ENCODE measurements at regions not wholly inside any gene's neighbourhood (a gene's known extent, or its start where the extent isn't known, plus 50 kb on each side); places are given as distances from the start of the nearest gene placed in this dataset.

GRCh38 chr2:5589183-5589582 is 103.0 kb upstream of the SOX11 start:
- WGBS (ENCODE audit: missing lambda C conversion rate): 7% methylated on average over 6 of the region's 6 CpGs
- FAIRE-seq (no peak), DNase-seq (ENCODE audit: low read depth in 1 of 2, low spot score in 1 of 2) (no peak), ATAC-seq (no peak)
- H3K4me3 ChIP-seq: no peak overlapping the region
- H3K9me3 ChIP-seq: peaks cover 7% of the 10 kb centered on the region; the same call in 1 of the 3 replicates
- TF ChIP-seq TFCP2L1 (CRISPR knock-in tag; IDR thresholded peaks at IDR 0.05): no peak
- TF ChIP-seq MAFK (IDR thresholded peaks at IDR 0.05; ENCODE audit: partially characterized antibody): no peak
- TF ChIP-seq RFX5 (IDR thresholded peaks at IDR 0.05): no peak
- no peak for TF ChIP-seq ZFP36 (IDR thresholded peaks at IDR 0.05; ENCODE audit: borderline replicate concordance, partially characterized antibody)
- no peak for TF ChIP-seq RCOR1 (IDR thresholded peaks at IDR 0.05; ENCODE audit: low read depth, low read length)
- TF ChIP-seq BCL3 (IDR thresholded peaks at IDR 0.05): no peak
- no peak for TF ChIP-seq CEBPB (IDR thresholded peaks at IDR 0.05)
- H3K4me2 ChIP-seq: no peak overlapping the region
- no peaks in the 10 kb centered on the region for H3K4me1 ChIP-seq
- CTCF ChIA-PET: no interaction called here
- H3K27ac ChIP-seq: no peak overlapping the region
- POLR2A ChIA-PET: no interaction called here

GRCh38 chr2:5590886-5591285 is 101.3 kb upstream of the SOX11 start:
- no peak for ATAC-seq
- Histone ChIP-seq H3K4me1 (no peaks in the 10 kb centered on the region), H3K4me2 (no peak overlapping the region), H3K4me3 (no peak overlapping the region), H3K27ac (no peak overlapping the region), H3K9me3 (peaks cover 3% of the 10 kb centered on the region; the same call in 1 of the 3 replicates)
- FAIRE-seq: no peak
- 2% methylated on average over 6 of the region's 6 CpGs for WGBS (ENCODE audit: missing lambda C conversion rate)
- no peak for TF ChIP-seq POLR2AphosphoS2 (conservative IDR thresholded peaks at IDR 0.05; ENCODE audit: low read length)
- no peak for TF ChIP-seq MAX (IDR thresholded peaks at IDR 0.05)
- TF ChIP-seq KDM5A (IDR thresholded peaks at IDR 0.05): no peak
- TF ChIP-seq JUNB (IDR thresholded peaks at IDR 0.05): no peak
- no peak for TF ChIP-seq HDAC2 (IDR thresholded peaks at IDR 0.05)
- TF ChIP-seq RNF2 (IDR thresholded peaks at IDR 0.05; ENCODE audit: borderline replicate concordance, low read depth): no peak
- TF ChIP-seq TFCP2L1 (CRISPR knock-in tag; IDR thresholded peaks at IDR 0.05): no peak
- no peak for TF ChIP-seq ZNF302 (CRISPR knock-in tag; IDR thresholded peaks at IDR 0.05)
- CTCF ChIA-PET: interaction anchor here (1.1 kb wide), 1 partner anchor 26 kb away, joined by 3 read pairs; no protein-coding TSS in a partner anchor
- no peak for DNase-seq (ENCODE audit: low read depth in 1 of 2, low spot score in 1 of 2)
- POLR2A ChIA-PET: no interaction called here

- Histone ChIP-seq H3K4me3 (no peak overlapping the region), H3K4me1 (no peaks in the 10 kb centered on the region), H3K9me3 (peaks cover 5% of the 10 kb centered on the region; the same call in 1 of the 3 replicates), H3K27ac (no peak overlapping the region), H3K4me2 (no peak overlapping the region)
- CTCF ChIA-PET: no interaction called here
- TF ChIP-seq FOSL2 (IDR thresholded peaks at IDR 0.05): no peak
- TF ChIP-seq FOSL2 (CRISPR knock-in tag; IDR thresholded peaks at IDR 0.05): no peak
- no peak for TF ChIP-seq POLR2A (IDR thresholded peaks at IDR 0.05; ENCODE audit: low read length)
- no peak for TF ChIP-seq RCOR1 (IDR thresholded peaks at IDR 0.05; ENCODE audit: low read depth, low read length)
- no peak for TF ChIP-seq TP53 (CRISPR knock-in tag; IDR thresholded peaks at IDR 0.05)
- TF ChIP-seq HOXB13 (CRISPR knock-in tag; IDR thresholded peaks at IDR 0.05; ENCODE audit: low read depth): no peak
- no peak for TF ChIP-seq ZFP36 (IDR thresholded peaks at IDR 0.05; ENCODE audit: borderline replicate concordance, partially characterized antibody)
- no peak for TF ChIP-seq ESRRA (IDR thresholded peaks at IDR 0.05; ENCODE audit: borderline replicate concordance, low read length)
- no peak for TF ChIP-seq JUNB (IDR thresholded peaks at IDR 0.05)
- no peak for TF ChIP-seq ZSCAN20 (CRISPR knock-in tag; IDR thresholded peaks at IDR 0.05)
- TF ChIP-seq CHD2 (IDR thresholded peaks at IDR 0.05; ENCODE audit: low read length, partially characterized antibody): no peak
- no peak for TF ChIP-seq PHF8 (IDR thresholded peaks at IDR 0.05; ENCODE audit: borderline replicate concordance, low read depth)
- no peak for TF ChIP-seq MAZ (IDR thresholded peaks at IDR 0.05; ENCODE audit: borderline replicate concordance, low read depth, low read length)
- TF ChIP-seq EHMT2 (IDR thresholded peaks at IDR 0.05; ENCODE audit: low read depth): no peak
- TF ChIP-seq KDM1A (IDR thresholded peaks at IDR 0.05; ENCODE audit: low read depth): no peak
- no peak for FAIRE-seq
- 34% methylated on average over 3 of the region's 3 CpGs for WGBS (ENCODE audit: missing lambda C conversion rate)
- ATAC-seq: no peak
- no peak for DNase-seq (ENCODE audit: low read depth in 1 of 2, low spot score in 1 of 2)
- POLR2A ChIA-PET: no interaction called here
These were observed 99.3 kb upstream of the SOX11 start for GRCh38 chr2:5592916-5593315.
